ENCODE measurements at regions not wholly inside any gene's neighbourhood (a gene's known extent, or its start where the extent isn't known, plus 50 kb on each side); places are given as distances from the start of the nearest gene placed in this dataset.
"Not testable (repeated sequence)": the region's sequence is repeated elsewhere in the genome, so short reads cannot be mapped to it uniquely, and the experiment has no call there.

- H3K9me3 ChIP-seq = no peaks in the 10 kb centered on the region
Measured at GRCh38 chr15:36185845-36186244, 393.6 kb upstream of the CDIN1 start.

GRCh38 chr15:36186376-36186775 is 393.1 kb upstream of the CDIN1 start:
- no peak overlapping the region for H3K27ac ChIP-seq
- intact Hi-C loops (cut with DNase I; ENCODE audit: low total_unique reads) = no loop called here
- DNase-seq = no peak
- H3K4me3 ChIP-seq = no peak overlapping the region
- TF ChIP-seq POLR2A (IDR thresholded peaks at IDR 0.05) (no peak), CTCF (IDR thresholded peaks at IDR 0.05) (no peak)
- H3K9me3 ChIP-seq = no peaks in the 10 kb centered on the region
- H3K27me3 ChIP-seq = no peaks in the 10 kb centered on the region
- no peaks in the 10 kb centered on the region for H3K36me3 ChIP-seq
- no peaks in the 10 kb centered on the region for H3K4me1 ChIP-seq

More at GRCh38 chr15:36185845-36186244, 393.6 kb upstream of the CDIN1 start:
- Histone ChIP-seq H3K4me3 (no peak overlapping the region), H3K36me3 (no peaks in the 10 kb centered on the region), H3K4me1 (no peaks in the 10 kb centered on the region), H3K27me3 (no peaks in the 10 kb centered on the region), H3K27ac (no peak overlapping the region)
- no peak for TF ChIP-seq POLR2A (IDR thresholded peaks at IDR 0.05)
- no peak for TF ChIP-seq CTCF (IDR thresholded peaks at IDR 0.05)
- intact Hi-C loops (cut with DNase I; ENCODE audit: low total_unique reads) = no loop called here
- no peak for DNase-seq

GRCh38 chr15:36191459-36191858 is 388.0 kb upstream of the CDIN1 start:
- Histone ChIP-seq H3K4me3 (no peak overlapping the region), H3K27me3 (no peaks in the 10 kb centered on the region), H3K4me1 (no peaks in the 10 kb centered on the region), H3K9me3 (no peaks in the 10 kb centered on the region), H3K36me3 (no peaks in the 10 kb centered on the region), H3K27ac (no peak overlapping the region)
- no peak for TF ChIP-seq CTCF (IDR thresholded peaks at IDR 0.05)
- no peak for TF ChIP-seq POLR2A (IDR thresholded peaks at IDR 0.05)
- DNase-seq = no peak
- intact Hi-C loops (cut with DNase I; ENCODE audit: low total_unique reads) = no loop called here

- H3K36me3 ChIP-seq; DNase-seq; H3K4me1 ChIP-seq; H3K27ac ChIP-seq; H3K9me3 ChIP-seq; H3K4me3 ChIP-seq; H3K27me3 ChIP-seq; intact Hi-C loops (cut with DNase I; ENCODE audit: low total_unique reads): not testable (repeated sequence)
Measured at GRCh38 chr15:36195361-36196007, 383.9 kb upstream of the CDIN1 start.

- Histone ChIP-seq H3K27ac (no peak overlapping the region), H3K9me3 (no peaks in the 10 kb centered on the region), H3K36me3 (no peaks in the 10 kb centered on the region), H3K27me3 (no peaks in the 10 kb centered on the region), H3K4me3 (no peak overlapping the region), H3K4me1 (no peaks in the 10 kb centered on the region)
- no peak for TF ChIP-seq CTCF (IDR thresholded peaks at IDR 0.05)
- no peak for TF ChIP-seq POLR2A (IDR thresholded peaks at IDR 0.05)
- intact Hi-C loops (cut with DNase I; ENCODE audit: low total_unique reads) = no loop called here
- DNase-seq = no peak
Measured at GRCh38 chr15:36208868-36209582, 370.4 kb upstream of the CDIN1 start.
